ENCODE measurements at regions not wholly inside any gene's neighbourhood (a gene's known extent, or its start where the extent isn't known, plus 50 kb on each side); places are given as distances from the start of the nearest gene placed in this dataset.

- TF ChIP-seq, protein P1, sequence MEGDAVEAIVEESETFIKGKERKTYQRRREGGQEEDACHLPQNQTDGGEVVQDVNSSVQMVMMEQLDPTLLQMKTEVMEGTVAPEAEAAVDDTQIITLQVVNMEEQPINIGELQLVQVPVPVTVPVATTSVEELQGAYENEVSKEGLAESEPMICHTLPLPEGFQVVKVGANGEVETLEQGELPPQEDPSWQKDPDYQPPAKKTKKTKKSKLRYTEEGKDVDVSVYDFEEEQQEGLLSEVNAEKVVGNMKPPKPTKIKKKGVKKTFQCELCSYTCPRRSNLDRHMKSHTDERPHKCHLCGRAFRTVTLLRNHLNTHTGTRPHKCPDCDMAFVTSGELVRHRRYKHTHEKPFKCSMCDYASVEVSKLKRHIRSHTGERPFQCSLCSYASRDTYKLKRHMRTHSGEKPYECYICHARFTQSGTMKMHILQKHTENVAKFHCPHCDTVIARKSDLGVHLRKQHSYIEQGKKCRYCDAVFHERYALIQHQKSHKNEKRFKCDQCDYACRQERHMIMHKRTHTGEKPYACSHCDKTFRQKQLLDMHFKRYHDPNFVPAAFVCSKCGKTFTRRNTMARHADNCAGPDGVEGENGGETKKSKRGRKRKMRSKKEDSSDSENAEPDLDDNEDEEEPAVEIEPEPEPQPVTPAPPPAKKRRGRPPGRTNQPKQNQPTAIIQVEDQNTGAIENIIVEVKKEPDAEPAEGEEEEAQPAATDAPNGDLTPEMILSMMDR (conservative IDR thresholded peaks at IDR 0.05; ENCODE audit: low read depth, low read length), result no peak
- no peak for TF ChIP-seq EZH2 (IDR thresholded peaks at IDR 0.05; ENCODE audit: borderline replicate concordance, low read depth, low read length, poor library complexity, severe bottlenecking)
Observed at GRCh38 chr6:144449911-144450597, 164.9 kb downstream of the UTRN start.
